Endodermal cell (in vitro differentiated cells): ENCODE measurements at regions not wholly inside any gene's neighbourhood (a gene's known extent, or its start where the extent isn't known, plus 50 kb on each side); places are given as distances from the start of the nearest gene placed in this dataset.

Source experiments
- DNase-seq: peaks from one replicate; pipeline ENCODE4 v3.0.0-alpha.2; 2017
- H3K27ac ChIP-seq: 2 replicates; pipeline ENCODE4 v1.5.1; 2013; ENCODE audit warnings: mild to moderate bottlenecking, low read depth, low read length, moderate library complexity
- H3K27me3 ChIP-seq: 2 replicates; pipeline ENCODE4 v1.6.1; 2013; ENCODE audit warnings: mild to moderate bottlenecking, low read length, moderate library complexity; ENCODE audit not compliant: insufficient read depth, control insufficient read depth, poor library complexity, severe bottlenecking
- H3K36me3 ChIP-seq: 2 replicates; pipeline ENCODE4 v1.7.0; 2013; ENCODE audit warnings: mild to moderate bottlenecking, low read length, moderate library complexity; ENCODE audit not compliant: control insufficient read depth, insufficient read depth
- H3K4me1 ChIP-seq: one replicate; pipeline ENCODE4 v1.7.0; 2013; ENCODE audit warnings: low read length; ENCODE audit not compliant: control insufficient read depth, insufficient read depth
- H3K4me3 ChIP-seq: 2 replicates; pipeline ENCODE4 v1.5.1; 2013; ENCODE audit warnings: mild to moderate bottlenecking, low read length, moderate library complexity
- H3K9ac ChIP-seq: 2 replicates; pipeline ENCODE4 v1.6.1; 2013; ENCODE audit warnings: mild to moderate bottlenecking, low read length, moderate library complexity; ENCODE audit not compliant: poor library complexity, severe bottlenecking; ENCODE audit errors: extremely low read depth
- H3K9me3 ChIP-seq: 2 replicates; pipeline ENCODE4 v1.6.1; 2013; ENCODE audit warnings: mild to moderate bottlenecking, low read length, moderate library complexity; ENCODE audit not compliant: control insufficient read depth
- H3K27ac Mint-ChIP-seq: 2 replicates; pipeline ENCODE4 v1.8.0; 2020; ENCODE audit warnings: mixed read lengths
- H3K27me3 Mint-ChIP-seq: 2 replicates; pipeline ENCODE4 v1.8.0; 2021; ENCODE audit warnings: mild to moderate bottlenecking, mixed read lengths; ENCODE audit not compliant: insufficient read depth
- H3K36me3 Mint-ChIP-seq: 2 replicates; pipeline ENCODE4 v1.8.0; 2020; ENCODE audit warnings: low read depth, mixed read lengths
- H3K4me1 Mint-ChIP-seq: 2 replicates; pipeline ENCODE4 v1.8.0; 2020; ENCODE audit warnings: mixed read lengths
- H3K4me3 Mint-ChIP-seq: 2 replicates; pipeline ENCODE4 v1.8.0; 2020; ENCODE audit warnings: mild to moderate bottlenecking, moderate library complexity, mixed read lengths
- H3K9me3 Mint-ChIP-seq: 2 replicates; pipeline ENCODE4 v1.8.0; 2020; ENCODE audit warnings: mild to moderate bottlenecking, mixed read lengths
- CTCF ChIP-seq: fragments of 200-600 bp; sonication (generic); conservative IDR thresholded peaks from 2 replicates; pipeline ENCODE4 v1.5.0; 2021; ENCODE audit warnings: antibody characterized with exemption, mild to moderate bottlenecking
- WGBS, 2 experiments: methylation state at CpG; one replicate each; pipeline versions ENCODE4 v1.1.5 to v1.1.7; 2013; ENCODE audit warnings: missing lambda C conversion rate in 2 of 2, mixed read lengths in 1 of 2; ENCODE audit not compliant: insufficient coverage in 1 of 2, insufficient read length in 1 of 2; 5-methylcytosine and 5-hydroxymethylcytosine counted together

DNA sequence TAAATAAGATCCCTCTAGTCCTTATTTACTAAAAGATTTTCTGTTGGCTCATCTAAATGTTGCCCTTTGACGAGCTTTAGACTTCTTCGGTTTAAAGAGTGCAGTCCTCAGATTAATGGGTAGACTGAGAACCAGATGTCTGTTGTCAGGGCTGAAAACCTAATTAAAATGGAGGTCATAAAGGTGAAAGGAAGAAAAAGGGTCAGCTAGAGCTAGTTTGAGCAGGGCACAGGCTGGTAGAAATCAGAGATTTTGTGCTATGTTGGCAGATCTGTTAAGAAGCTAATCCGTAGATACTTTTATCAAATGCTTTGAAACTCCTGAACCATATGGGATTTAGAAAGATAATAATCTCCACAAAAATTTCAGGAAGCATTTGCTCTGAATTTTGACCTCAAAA is 959.0 kb downstream of the PLA2G4A start:
- Mint-ChIP-seq H3K4me3 (no peak overlapping the region), H3K36me3 (no peaks in the 10 kb centered on the region), H3K9me3 (peaks cover 2% of the 10 kb centered on the region), H3K27ac (no peak overlapping the region), H3K27me3 (no peaks in the 10 kb centered on the region), H3K4me1 (peaks cover 2% of the 10 kb centered on the region)
- no peaks in the 10 kb centered on the region for H3K4me1 ChIP-seq
- no peak overlapping the region for H3K27ac ChIP-seq
- WGBS, 2 experiments, result 87 to 90% methylated on average over 2 to 3 of the region's 3 CpGs
- no peak for TF ChIP-seq CTCF
- no peaks in the 10 kb centered on the region for H3K36me3 ChIP-seq
- no peak for DNase-seq
- H3K9me3 ChIP-seq, result no peaks in the 10 kb centered on the region
- no peaks in the 10 kb centered on the region for H3K27me3 ChIP-seq
- H3K4me3 ChIP-seq, result no peak overlapping the region
- no peak overlapping the region for H3K9ac ChIP-seq

DNA sequence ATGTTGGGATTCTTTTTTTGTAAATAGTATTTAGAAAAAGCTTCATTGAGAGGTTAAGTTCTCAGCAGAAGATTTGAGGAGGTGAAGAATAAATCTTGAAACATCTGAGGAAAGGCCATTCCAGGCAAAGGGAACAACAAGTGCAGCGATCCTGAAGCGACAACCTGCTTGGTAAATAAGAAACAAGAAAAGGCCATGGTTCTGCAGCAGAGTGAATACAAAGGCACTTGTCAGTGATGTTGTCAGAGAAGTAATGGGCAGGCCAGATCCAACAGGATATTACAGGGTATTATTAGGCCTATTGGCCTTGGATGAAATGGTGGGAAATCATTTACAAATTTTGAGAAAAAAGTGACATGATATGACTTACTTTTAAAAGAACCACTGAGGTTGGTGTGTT is 960.0 kb downstream of the PLA2G4A start:
- H3K36me3 Mint-ChIP-seq, result no peaks in the 10 kb centered on the region
- DNase-seq, result no peak
- H3K4me3 Mint-ChIP-seq, result no peak overlapping the region
- Histone ChIP-seq H3K4me3 (no peak overlapping the region), H3K9ac (no peak overlapping the region), H3K4me1 (no peaks in the 10 kb centered on the region), H3K9me3 (no peaks in the 10 kb centered on the region), H3K27ac (no peak overlapping the region), H3K27me3 (no peaks in the 10 kb centered on the region), H3K36me3 (no peaks in the 10 kb centered on the region)
- H3K27ac Mint-ChIP-seq, result no peak overlapping the region
- H3K4me1 Mint-ChIP-seq, result peaks cover 2% of the 10 kb centered on the region
- peaks cover 2% of the 10 kb centered on the region for H3K9me3 Mint-ChIP-seq
- WGBS, 2 experiments, result 90 to 95% methylated on average over 2 of the region's 2 CpGs
- H3K27me3 Mint-ChIP-seq, result no peaks in the 10 kb centered on the region
- TF ChIP-seq CTCF, result no peak

DNA sequence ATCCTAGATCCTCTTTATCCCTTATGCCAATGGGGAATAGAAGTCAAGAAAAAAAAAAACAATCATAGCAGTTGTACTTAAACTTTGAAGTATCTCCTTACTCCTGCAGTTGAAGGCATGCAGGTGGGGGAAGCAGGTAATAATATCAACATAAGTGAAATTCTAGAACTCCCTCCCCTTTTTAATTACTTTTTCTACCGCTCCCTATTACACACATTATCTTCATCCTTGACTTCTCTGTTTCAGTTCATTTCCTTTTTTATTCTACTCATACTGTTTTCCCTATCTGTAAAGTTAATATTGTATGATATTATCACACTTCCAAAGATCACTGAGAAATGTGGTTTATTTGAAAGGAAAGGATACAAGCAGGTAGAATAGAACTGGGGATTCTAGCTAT is 962.0 kb downstream of the PLA2G4A start:
- H3K4me1 ChIP-seq, result no peaks in the 10 kb centered on the region
- H3K9me3 ChIP-seq, result no peaks in the 10 kb centered on the region
- no peak overlapping the region for H3K4me3 ChIP-seq
- H3K36me3 Mint-ChIP-seq, result no peaks in the 10 kb centered on the region
- TF ChIP-seq CTCF, result no peak
- H3K27me3 ChIP-seq, result no peaks in the 10 kb centered on the region
- no peaks in the 10 kb centered on the region for H3K36me3 ChIP-seq
- no peak for DNase-seq
- 94% methylated on average over 1 of the region's 1 CpG; no CpG with 5 or more reads in 1 of the 2 experiments for WGBS, 2 experiments
- H3K9ac ChIP-seq, result no peak overlapping the region
- no peaks in the 10 kb centered on the region for H3K27me3 Mint-ChIP-seq
- peaks cover 2% of the 10 kb centered on the region for H3K9me3 Mint-ChIP-seq
- no peak overlapping the region for H3K4me3 Mint-ChIP-seq
- no peak overlapping the region for H3K27ac ChIP-seq
- no peak overlapping the region for H3K27ac Mint-ChIP-seq
- peaks cover 2% of the 10 kb centered on the region for H3K4me1 Mint-ChIP-seq
